ENCODE measurements at regions not wholly inside any gene's neighbourhood (a gene's known extent, or its start where the extent isn't known, plus 50 kb on each side); places are given as distances from the start of the nearest gene placed in this dataset.
A peak's percentile ranks its signal among the peaks of the same experiment; 100 is the strongest.

DNA sequence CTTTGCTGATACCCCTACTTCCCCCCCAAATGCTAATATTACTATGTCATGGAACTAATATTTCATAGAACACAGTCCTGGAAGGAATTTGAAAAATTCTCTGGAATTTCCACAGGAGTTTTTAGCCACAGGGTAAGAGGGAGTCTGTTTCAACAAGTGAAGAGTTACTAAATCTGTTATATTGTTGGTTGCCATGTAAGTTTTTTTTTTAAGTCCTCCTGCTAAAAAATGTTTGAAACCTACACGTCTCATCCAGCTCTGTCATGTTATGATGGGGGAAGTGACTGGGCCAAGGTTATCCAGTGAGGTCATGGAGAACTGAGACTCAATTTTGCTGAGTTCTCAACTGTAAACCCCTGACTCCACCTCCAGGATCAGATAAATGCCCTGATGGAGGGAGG is 60.8 kb upstream of the USP24 start (continued):
- TF ChIP-seq, protein P1, sequence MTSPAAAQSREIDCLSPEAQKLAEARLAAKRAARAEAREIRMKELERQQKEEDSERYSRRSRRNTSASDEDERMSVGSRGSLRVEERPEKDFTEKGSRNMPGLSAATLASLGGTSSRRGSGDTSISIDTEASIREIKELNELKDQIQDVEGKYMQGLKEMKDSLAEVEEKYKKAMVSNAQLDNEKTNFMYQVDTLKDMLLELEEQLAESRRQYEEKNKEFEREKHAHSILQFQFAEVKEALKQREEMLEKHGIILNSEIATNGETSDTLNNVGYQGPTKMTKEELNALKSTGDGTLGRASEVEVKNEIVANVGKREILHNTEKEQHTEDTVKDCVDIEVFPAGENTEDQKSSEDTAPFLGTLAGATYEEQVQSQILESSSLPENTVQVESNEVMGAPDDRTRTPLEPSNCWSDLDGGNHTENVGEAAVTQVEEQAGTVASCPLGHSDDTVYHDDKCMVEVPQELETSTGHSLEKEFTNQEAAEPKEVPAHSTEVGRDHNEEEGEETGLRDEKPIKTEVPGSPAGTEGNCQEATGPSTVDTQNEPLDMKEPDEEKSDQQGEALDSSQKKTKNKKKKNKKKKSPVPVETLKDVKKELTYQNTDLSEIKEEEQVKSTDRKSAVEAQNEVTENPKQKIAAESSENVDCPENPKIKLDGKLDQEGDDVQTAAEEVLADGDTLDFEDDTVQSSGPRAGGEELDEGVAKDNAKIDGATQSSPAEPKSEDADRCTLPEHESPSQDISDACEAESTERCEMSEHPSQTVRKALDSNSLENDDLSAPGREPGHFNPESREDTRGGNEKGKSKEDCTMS (CRISPR knock-in tag; conservative IDR thresholded peaks at IDR 0.05) = no peak
- TF ChIP-seq FOXA1 (IDR thresholded peaks at IDR 0.05) (no peak), FOXA1 (CRISPR knock-in tag; IDR thresholded peaks at IDR 0.05) (no peak)

DNA sequence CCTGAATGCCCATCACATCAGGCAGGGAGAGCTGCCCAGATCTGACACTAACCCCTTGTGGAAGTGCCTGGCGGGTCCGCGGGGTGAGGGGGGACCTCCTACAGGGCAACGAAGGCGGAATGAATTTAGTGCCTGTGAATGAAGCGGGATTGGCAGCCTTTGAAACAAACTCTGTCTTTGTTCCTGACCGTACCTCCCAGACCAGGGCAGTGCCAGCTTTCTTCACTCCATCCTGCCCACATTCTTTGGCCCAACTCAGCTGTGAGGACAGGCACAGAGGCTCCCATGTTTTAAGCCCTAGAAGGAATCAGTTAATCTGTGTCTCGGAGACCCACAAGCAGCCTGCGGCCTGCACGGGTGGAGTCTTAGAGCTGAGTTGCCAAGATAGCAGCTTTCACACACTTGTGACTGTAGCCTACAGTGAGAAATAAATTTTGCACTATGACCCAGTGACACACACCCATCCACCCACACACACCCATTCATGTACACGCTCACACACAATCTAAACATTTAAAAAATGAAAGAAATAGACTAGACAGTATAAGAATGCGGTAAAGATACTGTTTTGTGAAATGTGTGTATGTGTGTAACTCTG is 60.1 kb upstream of the USP24 start:
- Histone ChIP-seq H4K20me1 (ENCODE audit: insufficient read depth, low read length) (no peaks in the 10 kb centered on the region), H3K4me1 (ENCODE audit: insufficient read depth, low read length) (peaks cover 34% of the 10 kb centered on the region), H3K27ac (ENCODE audit: extremely low read length, insufficient read depth, low read length) (no peak overlapping the region), H3K9me3 (ENCODE audit: low read length) (no peaks in the 10 kb centered on the region), H3K4me2 (ENCODE audit: low read depth, low read length) (no peak overlapping the region), H3K9ac (ENCODE audit: insufficient read depth, low read depth, low read length) (no peak overlapping the region), H2AFZ (ENCODE audit: low read length) (no peak overlapping the region), H3K36me3 (replicated peaks in 1 of 2; ENCODE audit: control insufficient read depth in 1 of 2, insufficient read depth in 2 of 2, low read length in 2 of 2) (no peaks in the 10 kb centered on the region), H3K27me3 (ENCODE audit: control insufficient read depth in 1 of 2, insufficient read depth in 2 of 2, low read length in 2 of 2) (no peaks in the 10 kb centered on the region), H3K4me3 (replicated peaks in 1 of 3; ENCODE audit: insufficient read depth in 1 of 3, low read depth in 2 of 3, low read length in 3 of 3) (no peak overlapping the region), H3K79me2 (ENCODE audit: insufficient read depth, low read length) (no peaks in the 10 kb centered on the region)
- ChIA-PET POLR2A (no interaction called here), CTCF (ENCODE audit: low intra/inter-chr PET ratio, low total read pairs) (no interaction called here)
- in situ Hi-C loops (cut with HindIII; ENCODE audit: extremely low pct_ligation_motif_present, low pct_unique_long_range_greater_than_20kb) = loop anchor here (5.0 kb wide), 1 partner anchor 133 kb away; no protein-coding TSS in a partner anchor
- intact Hi-C loops (cut with micrococcal nuclease; ENCODE audit: unreplicated experiment) = loop anchor here (10.0 kb wide), 1 partner anchor 200 kb away; no protein-coding TSS in a partner anchor
- ATAC-seq (no peak), DNase-seq (ENCODE audit: low spot score) (no peak), FAIRE-seq (no peak)
- no TSS peak for BruUV-seq (replicated peaks)
- TF ChIP-seq, protein P2, sequence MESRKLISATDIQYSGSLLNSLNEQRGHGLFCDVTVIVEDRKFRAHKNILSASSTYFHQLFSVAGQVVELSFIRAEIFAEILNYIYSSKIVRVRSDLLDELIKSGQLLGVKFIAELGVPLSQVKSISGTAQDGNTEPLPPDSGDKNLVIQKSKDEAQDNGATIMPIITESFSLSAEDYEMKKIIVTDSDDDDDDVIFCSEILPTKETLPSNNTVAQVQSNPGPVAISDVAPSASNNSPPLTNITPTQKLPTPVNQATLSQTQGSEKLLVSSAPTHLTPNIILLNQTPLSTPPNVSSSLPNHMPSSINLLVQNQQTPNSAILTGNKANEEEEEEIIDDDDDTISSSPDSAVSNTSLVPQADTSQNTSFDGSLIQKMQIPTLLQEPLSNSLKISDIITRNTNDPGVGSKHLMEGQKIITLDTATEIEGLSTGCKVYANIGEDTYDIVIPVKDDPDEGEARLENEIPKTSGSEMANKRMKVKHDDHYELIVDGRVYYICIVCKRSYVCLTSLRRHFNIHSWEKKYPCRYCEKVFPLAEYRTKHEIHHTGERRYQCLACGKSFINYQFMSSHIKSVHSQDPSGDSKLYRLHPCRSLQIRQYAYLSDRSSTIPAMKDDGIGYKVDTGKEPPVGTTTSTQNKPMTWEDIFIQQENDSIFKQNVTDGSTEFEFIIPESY (CRISPR knock-in tag; IDR thresholded peaks at IDR 0.05) = peak; percentile 62; the same call in 1 of the 2 replicates
- no peak for TF ChIP-seq ZNF329 (CRISPR knock-in tag; IDR thresholded peaks at IDR 0.05; ENCODE audit: low read depth)
- WGBS (ENCODE audit: low lambda C conversion rate) = 51% methylated on average over 6 of the region's 12 CpGs
